ENCODE measurements at regions not wholly inside any gene's neighbourhood (a gene's known extent, or its start where the extent isn't known, plus 50 kb on each side); places are given as distances from the start of the nearest gene placed in this dataset.
A peak's percentile ranks its signal among the peaks of the same experiment; 100 is the strongest.

DNA sequence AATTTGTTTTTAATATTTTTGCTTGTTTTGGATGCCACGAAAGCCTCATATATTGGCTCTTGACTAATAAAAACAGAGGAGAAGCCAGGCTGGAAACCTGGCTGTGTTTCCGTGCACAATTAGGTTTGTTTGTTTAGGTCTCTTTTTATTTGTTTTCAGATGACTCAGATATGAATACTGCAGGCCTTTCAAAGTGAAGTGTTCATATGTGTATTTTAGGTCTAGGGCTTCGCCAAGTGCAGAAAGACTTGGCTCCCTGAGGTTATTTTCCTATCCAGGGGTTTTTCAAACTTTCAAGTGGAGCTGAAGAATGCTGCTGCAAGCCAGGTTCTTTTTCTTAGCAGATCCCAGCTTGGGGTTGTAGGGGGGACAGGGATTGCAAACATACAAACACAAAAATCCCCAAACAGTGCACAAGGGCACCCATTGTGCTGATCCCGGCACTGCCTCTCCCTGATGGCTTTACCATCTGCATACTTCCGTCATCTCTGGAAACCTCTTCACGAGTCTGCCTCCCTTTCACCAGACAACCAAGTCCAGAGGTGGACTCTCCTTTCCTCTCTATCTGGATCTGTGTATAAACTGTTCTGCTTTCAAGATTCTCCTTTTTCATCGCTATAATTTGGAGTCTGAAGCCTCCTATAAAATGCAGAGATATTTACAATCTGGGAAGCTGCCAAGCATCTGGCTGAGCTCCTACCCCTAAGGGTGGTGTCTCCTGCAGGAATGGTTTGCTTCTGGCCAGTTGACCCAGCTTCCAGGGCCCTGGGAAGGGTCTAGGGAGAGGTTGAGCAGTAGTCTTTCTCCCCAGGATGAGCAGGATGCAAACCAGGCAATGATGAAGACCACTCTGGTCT, 108.6 kb downstream of the SMIM20 start:
- peak in 1 of 2 experiments; percentile 81 for DNase-seq
- Histone ChIP-seq H3F3A (ENCODE audit: insufficient read depth, low read depth) (peaks cover 26% of the 10 kb centered on the region), H3K4me1 (replicated peaks; ENCODE audit: insufficient read depth) (peaks cover 29% of the 10 kb centered on the region), H3K79me2 (ENCODE audit: low read depth) (no peaks in the 10 kb centered on the region), H3K4me3 (peak overlapping the region; percentile 38; the same call in 1 of the 2 replicates), H3K4me2 (peak overlapping the region; percentile 74), H4K20me1 (ENCODE audit: insufficient read depth) (no peaks in the 10 kb centered on the region), H3K36me3 (ENCODE audit: low read depth) (no peaks in the 10 kb centered on the region), H2AFZ (0 out of 2 replicates have a peak overlapping the region, but pooled peaks have one; percentile 6), H3K27ac (peak overlapping the region; percentile 36; the same call in 1 of the 2 replicates), H3K9me2 (ENCODE audit: insufficient read depth) (no peaks in the 10 kb centered on the region), H3K9me3 (ENCODE audit: insufficient read depth, low read depth) (no peaks in the 10 kb centered on the region; the same call in 1 of the 2 replicates), H3K27me3 (ENCODE audit: insufficient read depth, low read depth) (no peaks in the 10 kb centered on the region; the same call in 1 of the 2 replicates)
- intact Hi-C loops (cut with micrococcal nuclease; ENCODE audit: unreplicated experiment) = no loop called here
- ChIA-PET CTCF (no interaction called here), POLR2A (ENCODE audit: unreplicated experiment) (interaction anchor here (0.8 kb wide), 1 partner anchor 12 kb away, joined by 10 read pairs; no protein-coding TSS in a partner anchor)
- BruUV-seq (replicated peaks) = no TSS peak
- TF ChIP-seq, protein P1, sequence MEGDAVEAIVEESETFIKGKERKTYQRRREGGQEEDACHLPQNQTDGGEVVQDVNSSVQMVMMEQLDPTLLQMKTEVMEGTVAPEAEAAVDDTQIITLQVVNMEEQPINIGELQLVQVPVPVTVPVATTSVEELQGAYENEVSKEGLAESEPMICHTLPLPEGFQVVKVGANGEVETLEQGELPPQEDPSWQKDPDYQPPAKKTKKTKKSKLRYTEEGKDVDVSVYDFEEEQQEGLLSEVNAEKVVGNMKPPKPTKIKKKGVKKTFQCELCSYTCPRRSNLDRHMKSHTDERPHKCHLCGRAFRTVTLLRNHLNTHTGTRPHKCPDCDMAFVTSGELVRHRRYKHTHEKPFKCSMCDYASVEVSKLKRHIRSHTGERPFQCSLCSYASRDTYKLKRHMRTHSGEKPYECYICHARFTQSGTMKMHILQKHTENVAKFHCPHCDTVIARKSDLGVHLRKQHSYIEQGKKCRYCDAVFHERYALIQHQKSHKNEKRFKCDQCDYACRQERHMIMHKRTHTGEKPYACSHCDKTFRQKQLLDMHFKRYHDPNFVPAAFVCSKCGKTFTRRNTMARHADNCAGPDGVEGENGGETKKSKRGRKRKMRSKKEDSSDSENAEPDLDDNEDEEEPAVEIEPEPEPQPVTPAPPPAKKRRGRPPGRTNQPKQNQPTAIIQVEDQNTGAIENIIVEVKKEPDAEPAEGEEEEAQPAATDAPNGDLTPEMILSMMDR (conservative IDR thresholded peaks at IDR 0.05) = no peak
- no peak for TF ChIP-seq EZH2 (IDR thresholded peaks at IDR 0.05; ENCODE audit: low read depth)

- no TSS peak for BruUV-seq (replicated peaks)
- Histone ChIP-seq H3F3A (ENCODE audit: insufficient read depth, low read depth) (peaks cover 26% of the 10 kb centered on the region), H3K9me2 (ENCODE audit: insufficient read depth) (no peaks in the 10 kb centered on the region), H3K27me3 (ENCODE audit: insufficient read depth, low read depth) (no peaks in the 10 kb centered on the region; the same call in 1 of the 2 replicates), H3K4me3 (no peak overlapping the region), H3K4me1 (replicated peaks; ENCODE audit: insufficient read depth) (peaks cover 29% of the 10 kb centered on the region), H3K36me3 (ENCODE audit: low read depth) (no peaks in the 10 kb centered on the region), H3K79me2 (ENCODE audit: low read depth) (no peaks in the 10 kb centered on the region), H3K4me2 (peak overlapping the region; percentile 74), H3K27ac (no peak overlapping the region), H2AFZ (no peak overlapping the region), H4K20me1 (ENCODE audit: insufficient read depth) (no peaks in the 10 kb centered on the region), H3K9me3 (ENCODE audit: insufficient read depth, low read depth) (no peaks in the 10 kb centered on the region; the same call in 1 of the 2 replicates)
- TF ChIP-seq, protein P1 (conservative IDR thresholded peaks at IDR 0.05) = no peak
- TF ChIP-seq EZH2 (IDR thresholded peaks at IDR 0.05; ENCODE audit: low read depth) = no peak
- CTCF ChIA-PET = no interaction called here
- POLR2A ChIA-PET (ENCODE audit: unreplicated experiment) = interaction anchor here (0.8 kb wide), 1 partner anchor 13 kb away, joined by 10 read pairs; no protein-coding TSS in a partner anchor
- intact Hi-C loops (cut with micrococcal nuclease; ENCODE audit: unreplicated experiment) = no loop called here
- DNase-seq = no peak
Measured at GRCh38 chr4:26023203-26023972, 109.4 kb downstream of the SMIM20 start.

- H3K4me3 ChIP-seq = no peak overlapping the region
- no peaks in the 10 kb centered on the region for H4K20me1 ChIP-seq (ENCODE audit: insufficient read depth)
- H3K27ac ChIP-seq = no peak overlapping the region
- H3F3A ChIP-seq (ENCODE audit: insufficient read depth, low read depth) = peaks cover 26% of the 10 kb centered on the region
- BruUV-seq (replicated peaks) = no TSS peak
- no peak overlapping the region for H2AFZ ChIP-seq
- DNase-seq = no peak
- POLR2A ChIA-PET (ENCODE audit: unreplicated experiment) = no interaction called here
- H3K4me1 ChIP-seq (replicated peaks; ENCODE audit: insufficient read depth) = peaks cover 29% of the 10 kb centered on the region
- no peaks in the 10 kb centered on the region for H3K36me3 ChIP-seq (ENCODE audit: low read depth)
- no peaks in the 10 kb centered on the region; the same call in 1 of the 2 replicates for H3K9me3 ChIP-seq (ENCODE audit: insufficient read depth, low read depth)
- CTCF ChIA-PET = no interaction called here
- H3K4me2 ChIP-seq = no peak overlapping the region
- H3K79me2 ChIP-seq (ENCODE audit: low read depth) = no peaks in the 10 kb centered on the region
- H3K27me3 ChIP-seq (ENCODE audit: insufficient read depth, low read depth) = no peaks in the 10 kb centered on the region; the same call in 1 of the 2 replicates
- H3K9me2 ChIP-seq (ENCODE audit: insufficient read depth) = no peaks in the 10 kb centered on the region
- TF ChIP-seq EZH2 (IDR thresholded peaks at IDR 0.05; ENCODE audit: low read depth) = no peak
- TF ChIP-seq, protein P1 (conservative IDR thresholded peaks at IDR 0.05) = no peak
- intact Hi-C loops (cut with micrococcal nuclease; ENCODE audit: unreplicated experiment) = no loop called here
Measured at GRCh38 chr4:26024079-26024478, 110.1 kb downstream of the SMIM20 start.

Data from PC-9 (cell line).